DND-41 (cell line): ENCODE measurements at regions not wholly inside any gene's neighbourhood (a gene's known extent, or its start where the extent isn't known, plus 50 kb on each side); places are given as distances from the start of the nearest gene placed in this dataset.

Experiments used
- ATAC-seq: fragments of 200-7000 bp; cut with Tn5 transposase; 3 replicates; pipeline ENCODE4 v1.9.1; 2021; ENCODE audit warnings: low read depth; ENCODE audit not compliant: insufficient read depth
- DNase-seq: peaks from one replicate; pipeline ENCODE4 v3.0.0-alpha.2; 2020
- H2AFZ ChIP-seq: 2 replicates; pipeline ENCODE4 v1.6.0; 2012; ENCODE audit warnings: low read depth, low read length
- H3K27ac ChIP-seq: 2 replicates; pipeline ENCODE4 v1.5.1; 2012; ENCODE audit warnings: low read length, inconsistent platforms
- H3K27me3 ChIP-seq: fragments of 200-600 bp; sonication (generic); 2 replicates; pipeline ENCODE4 v1.6.0; 2012; ENCODE audit warnings: low read length, mild to moderate bottlenecking, inconsistent platforms; ENCODE audit not compliant: insufficient read depth, poor library complexity
- H3K36me3 ChIP-seq: 2 replicates; pipeline ENCODE4 v1.5.1; 2012; ENCODE audit warnings: low read length, inconsistent platforms; ENCODE audit not compliant: insufficient read depth
- H3K4me1 ChIP-seq: 2 replicates; pipeline ENCODE4 v1.5.1; 2012; ENCODE audit warnings: mild to moderate bottlenecking, low read length; ENCODE audit not compliant: insufficient read depth
- H3K4me2 ChIP-seq: 2 replicates; pipeline ENCODE4 v1.6.0; 2012; ENCODE audit warnings: mild to moderate bottlenecking, moderate library complexity, low read length, inconsistent platforms; ENCODE audit not compliant: insufficient read depth
- H3K4me3 ChIP-seq, 2 experiments: fragments of 200-600 bp in 1 of 2; shearing (Covaris generic) in 1 of 2; 2 replicates each; pipeline ENCODE4 v1.5.1; 2012 to 2016; ENCODE audit warnings: inconsistent platforms in 2 of 2, low read length in 2 of 2, mild to moderate bottlenecking in 2 of 2, low read depth in 1 of 2, moderate library complexity in 1 of 2
- H3K79me2 ChIP-seq: 2 replicates; pipeline ENCODE4 v1.6.0; 2012; ENCODE audit warnings: low read length, inconsistent platforms; ENCODE audit not compliant: insufficient read depth
- H3K9ac ChIP-seq: 2 replicates; pipeline ENCODE4 v1.6.0; 2012; ENCODE audit warnings: low read depth, mild to moderate bottlenecking, inconsistent platforms, low read length, moderate library complexity
- H3K9me3 ChIP-seq: 2 replicates; pipeline ENCODE4 v1.5.1; 2012; ENCODE audit warnings: low read length, moderate library complexity, mild to moderate bottlenecking, inconsistent platforms; ENCODE audit not compliant: insufficient read depth, severe bottlenecking
- H4K20me1 ChIP-seq: 2 replicates; pipeline ENCODE4 v1.6.0; 2012; ENCODE audit warnings: low read length; ENCODE audit not compliant: insufficient read depth
- EZH2 ChIP-seq: IDR thresholded peaks from 3 replicates; pipeline ENCODE4 v1.6.1; 2012; ENCODE audit warnings: borderline replicate concordance, low read depth, mild to moderate bottlenecking, moderate library complexity, low read length, inconsistent platforms; ENCODE audit not compliant: severe bottlenecking
- TF ChIP-seq, protein P1 (sequence below): IDR thresholded peaks from 2 replicates; pipeline ENCODE4 v1.5.1; 2012; ENCODE audit warnings: borderline replicate concordance, low read length, moderate library complexity, mild to moderate bottlenecking; ENCODE audit not compliant: poor library complexity, severe bottlenecking; ENCODE audit errors: extremely low read depth

DNA sequence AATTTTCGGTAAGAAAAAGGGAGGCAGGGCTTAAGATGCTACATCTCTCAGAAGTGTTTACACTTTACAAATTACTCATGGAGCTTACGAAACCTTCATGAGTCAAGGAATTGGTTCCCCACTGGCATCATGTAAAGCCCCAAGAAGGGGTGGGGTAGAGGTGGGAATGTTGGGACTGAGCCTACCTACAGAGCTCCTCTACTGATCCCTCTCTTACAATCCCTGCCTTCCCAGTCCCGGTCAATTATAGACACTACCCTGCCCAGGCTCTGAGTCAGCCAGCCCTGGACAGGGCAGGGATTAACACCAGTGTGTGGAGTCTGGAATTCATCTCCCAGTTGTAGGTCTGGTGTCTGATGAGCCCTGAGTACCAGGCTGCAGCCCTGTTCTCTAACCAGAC, 248.9 kb downstream of the PAX3 start:
- H3K36me3 ChIP-seq: no peaks in the 10 kb centered on the region
- H3K9me3 ChIP-seq: no peaks in the 10 kb centered on the region
- no peak overlapping the region for H3K4me3 ChIP-seq
- no peaks in the 10 kb centered on the region for H4K20me1 ChIP-seq
- H3K27ac ChIP-seq: no peak overlapping the region
- TF ChIP-seq, protein P1, sequence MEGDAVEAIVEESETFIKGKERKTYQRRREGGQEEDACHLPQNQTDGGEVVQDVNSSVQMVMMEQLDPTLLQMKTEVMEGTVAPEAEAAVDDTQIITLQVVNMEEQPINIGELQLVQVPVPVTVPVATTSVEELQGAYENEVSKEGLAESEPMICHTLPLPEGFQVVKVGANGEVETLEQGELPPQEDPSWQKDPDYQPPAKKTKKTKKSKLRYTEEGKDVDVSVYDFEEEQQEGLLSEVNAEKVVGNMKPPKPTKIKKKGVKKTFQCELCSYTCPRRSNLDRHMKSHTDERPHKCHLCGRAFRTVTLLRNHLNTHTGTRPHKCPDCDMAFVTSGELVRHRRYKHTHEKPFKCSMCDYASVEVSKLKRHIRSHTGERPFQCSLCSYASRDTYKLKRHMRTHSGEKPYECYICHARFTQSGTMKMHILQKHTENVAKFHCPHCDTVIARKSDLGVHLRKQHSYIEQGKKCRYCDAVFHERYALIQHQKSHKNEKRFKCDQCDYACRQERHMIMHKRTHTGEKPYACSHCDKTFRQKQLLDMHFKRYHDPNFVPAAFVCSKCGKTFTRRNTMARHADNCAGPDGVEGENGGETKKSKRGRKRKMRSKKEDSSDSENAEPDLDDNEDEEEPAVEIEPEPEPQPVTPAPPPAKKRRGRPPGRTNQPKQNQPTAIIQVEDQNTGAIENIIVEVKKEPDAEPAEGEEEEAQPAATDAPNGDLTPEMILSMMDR: no peak
- no peak for TF ChIP-seq EZH2
- no peak overlapping the region for H2AFZ ChIP-seq
- H3K9ac ChIP-seq: no peak overlapping the region
- H3K4me2 ChIP-seq: no peak overlapping the region
- H3K27me3 ChIP-seq: no peaks in the 10 kb centered on the region
- DNase-seq (no peak), ATAC-seq (no peak)
- H3K4me1 ChIP-seq: no peaks in the 10 kb centered on the region
- H3K79me2 ChIP-seq: no peaks in the 10 kb centered on the region

DNA sequence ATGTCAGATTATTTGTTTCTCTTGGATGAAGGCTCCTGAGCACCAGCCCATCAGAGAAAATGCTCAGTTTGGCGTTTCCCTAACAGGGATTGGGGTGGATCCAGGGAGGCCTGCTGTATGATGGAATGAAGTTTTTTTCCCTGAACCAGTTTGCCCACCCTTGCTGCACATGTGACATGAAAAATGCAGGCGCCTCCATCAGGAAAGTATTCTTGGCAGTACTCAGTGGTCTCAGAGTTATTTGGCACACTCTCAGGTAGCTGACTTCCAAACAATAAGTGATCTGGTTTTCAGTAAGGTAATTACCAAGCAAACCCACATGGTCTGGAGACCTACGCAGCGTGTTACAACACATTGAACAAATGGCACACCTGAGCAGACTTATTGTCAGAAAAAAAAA, 254.9 kb downstream of the PAX3 start:
- Histone ChIP-seq H3K79me2 (no peaks in the 10 kb centered on the region), H3K4me3 (no peak overlapping the region), H3K27ac (no peak overlapping the region), H3K4me1 (no peaks in the 10 kb centered on the region), H3K36me3 (no peaks in the 10 kb centered on the region), H4K20me1 (no peaks in the 10 kb centered on the region), H3K27me3 (no peaks in the 10 kb centered on the region), H3K9ac (no peak overlapping the region), H3K4me2 (no peak overlapping the region), H2AFZ (no peak overlapping the region), H3K9me3 (no peaks in the 10 kb centered on the region)
- ATAC-seq (no peak), DNase-seq (no peak)
- TF ChIP-seq, protein P1: no peak

DNA sequence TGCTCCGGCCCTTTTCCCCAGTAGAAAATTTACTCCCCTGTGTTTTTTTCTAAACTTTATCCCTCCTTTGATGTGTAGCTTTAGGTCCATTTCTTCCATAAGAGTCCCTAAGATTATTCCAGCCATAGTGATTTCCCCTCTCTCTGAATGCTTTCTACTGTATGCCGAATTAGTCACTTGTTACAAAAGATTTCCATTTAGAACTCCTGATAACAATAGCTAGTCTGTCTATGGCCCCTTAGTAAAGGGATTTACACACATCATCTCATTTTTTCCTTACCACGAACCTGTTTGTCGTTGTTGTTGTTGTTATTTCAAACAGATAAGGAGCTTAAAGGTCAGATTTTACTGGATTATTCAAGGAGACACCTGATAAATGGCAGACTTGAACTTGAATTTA, 256.1 kb downstream of the PAX3 start:
- TF ChIP-seq, protein P1: no peak
- no peak for TF ChIP-seq EZH2
- Histone ChIP-seq H3K9me3 (no peaks in the 10 kb centered on the region), H4K20me1 (no peaks in the 10 kb centered on the region), H3K4me2 (no peak overlapping the region), H3K79me2 (no peaks in the 10 kb centered on the region), H2AFZ (no peak overlapping the region), H3K27me3 (no peaks in the 10 kb centered on the region), H3K27ac (no peak overlapping the region), H3K4me1 (no peaks in the 10 kb centered on the region), H3K36me3 (no peaks in the 10 kb centered on the region), H3K4me3 (no peak overlapping the region), H3K9ac (no peak overlapping the region)
- no peak for ATAC-seq
- DNase-seq: no peak

DNA sequence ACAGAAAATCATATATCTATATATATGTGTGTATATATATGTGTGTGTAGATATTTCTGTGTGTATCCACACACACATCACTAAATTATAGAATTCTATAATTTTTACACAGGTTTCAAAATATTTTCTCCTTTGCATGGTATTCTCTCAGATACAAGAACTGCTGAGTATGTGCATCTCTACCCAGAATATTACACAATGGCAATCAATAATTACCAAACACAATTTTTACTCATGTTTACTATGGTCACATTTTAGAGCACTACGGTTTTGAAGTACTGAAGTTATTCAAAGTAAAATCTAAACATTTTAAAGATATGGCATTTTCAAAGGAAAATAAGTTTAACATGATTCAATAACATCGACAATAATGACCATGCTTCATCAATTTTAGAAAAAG, 258.5 kb downstream of the PAX3 start:
- no peak for ATAC-seq
- TF ChIP-seq, protein P1: no peak
- TF ChIP-seq EZH2: no peak
- Histone ChIP-seq H3K4me2 (no peak overlapping the region), H3K36me3 (no peaks in the 10 kb centered on the region), H3K27ac (no peak overlapping the region), H3K79me2 (no peaks in the 10 kb centered on the region), H4K20me1 (no peaks in the 10 kb centered on the region), H2AFZ (no peak overlapping the region), H3K9me3 (no peaks in the 10 kb centered on the region), H3K9ac (no peak overlapping the region), H3K4me3 (no peak overlapping the region), H3K27me3 (no peaks in the 10 kb centered on the region), H3K4me1 (no peaks in the 10 kb centered on the region)
- DNase-seq: no peak
